ENCODE measurements at regions not wholly inside any gene's neighbourhood (a gene's known extent, or its start where the extent isn't known, plus 50 kb on each side); places are given as distances from the start of the nearest gene placed in this dataset.

DNA sequence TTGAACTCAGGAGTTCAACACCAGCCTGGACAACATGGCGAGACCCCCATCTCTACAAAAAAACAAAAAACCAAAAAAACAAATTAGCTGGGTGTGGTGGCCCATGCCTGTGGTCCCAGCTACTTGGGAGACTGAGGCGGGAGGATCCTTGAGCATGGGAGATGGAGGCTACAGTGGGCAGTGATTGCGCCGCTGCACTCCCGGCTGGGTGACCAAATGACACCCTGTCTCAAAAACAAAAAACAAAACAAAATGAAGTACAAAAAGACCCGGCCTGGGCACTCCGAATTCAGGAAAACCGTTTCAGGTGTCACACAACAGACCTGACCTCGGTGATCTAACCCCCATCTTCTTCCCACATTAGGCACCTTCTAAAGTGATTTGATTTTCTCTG is 65.5 kb downstream of the INSIG1 start:
- TF ChIP-seq, protein P1, sequence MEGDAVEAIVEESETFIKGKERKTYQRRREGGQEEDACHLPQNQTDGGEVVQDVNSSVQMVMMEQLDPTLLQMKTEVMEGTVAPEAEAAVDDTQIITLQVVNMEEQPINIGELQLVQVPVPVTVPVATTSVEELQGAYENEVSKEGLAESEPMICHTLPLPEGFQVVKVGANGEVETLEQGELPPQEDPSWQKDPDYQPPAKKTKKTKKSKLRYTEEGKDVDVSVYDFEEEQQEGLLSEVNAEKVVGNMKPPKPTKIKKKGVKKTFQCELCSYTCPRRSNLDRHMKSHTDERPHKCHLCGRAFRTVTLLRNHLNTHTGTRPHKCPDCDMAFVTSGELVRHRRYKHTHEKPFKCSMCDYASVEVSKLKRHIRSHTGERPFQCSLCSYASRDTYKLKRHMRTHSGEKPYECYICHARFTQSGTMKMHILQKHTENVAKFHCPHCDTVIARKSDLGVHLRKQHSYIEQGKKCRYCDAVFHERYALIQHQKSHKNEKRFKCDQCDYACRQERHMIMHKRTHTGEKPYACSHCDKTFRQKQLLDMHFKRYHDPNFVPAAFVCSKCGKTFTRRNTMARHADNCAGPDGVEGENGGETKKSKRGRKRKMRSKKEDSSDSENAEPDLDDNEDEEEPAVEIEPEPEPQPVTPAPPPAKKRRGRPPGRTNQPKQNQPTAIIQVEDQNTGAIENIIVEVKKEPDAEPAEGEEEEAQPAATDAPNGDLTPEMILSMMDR (IDR thresholded peaks at IDR 0.05; ENCODE audit: insufficient read depth, low read length, poor library complexity, severe bottlenecking): no peak
- no peak for TF ChIP-seq EZH2phosphoT487 (conservative IDR thresholded peaks at IDR 0.05; ENCODE audit: low read length)

Measured in SU-DHL-6 (cell line).